Uterus (tissue), 2 donors: ENCODE measurements at regions not wholly inside any gene's neighbourhood (a gene's known extent, or its start where the extent isn't known, plus 50 kb on each side); places are given as distances from the start of the nearest gene placed in this dataset.

Source experiments
- POLR2A ChIP-seq, 2 donors: fragments of 450-650 bp; IDR thresholded peaks; one replicate each; pipeline ENCODE4 v1.6.1; 2016; ENCODE audit warnings: antibody characterized with exemption in 2 of 2, mild to moderate bottlenecking in 1 of 2, moderate library complexity in 1 of 2
- TF ChIP-seq, protein P1 (sequence below), 4 experiments: fragments of 200-600 bp in 2 of 4; fragments of 450-650 bp in 2 of 4; sonication (generic) in 2 of 4; IDR thresholded peaks; one replicate each; pipeline ENCODE4 v1.5.1; 2016 to 2019; ENCODE audit warnings: antibody characterized with exemption in 4 of 4, mild to moderate bottlenecking in 2 of 4, moderate library complexity in 1 of 4

DNA sequence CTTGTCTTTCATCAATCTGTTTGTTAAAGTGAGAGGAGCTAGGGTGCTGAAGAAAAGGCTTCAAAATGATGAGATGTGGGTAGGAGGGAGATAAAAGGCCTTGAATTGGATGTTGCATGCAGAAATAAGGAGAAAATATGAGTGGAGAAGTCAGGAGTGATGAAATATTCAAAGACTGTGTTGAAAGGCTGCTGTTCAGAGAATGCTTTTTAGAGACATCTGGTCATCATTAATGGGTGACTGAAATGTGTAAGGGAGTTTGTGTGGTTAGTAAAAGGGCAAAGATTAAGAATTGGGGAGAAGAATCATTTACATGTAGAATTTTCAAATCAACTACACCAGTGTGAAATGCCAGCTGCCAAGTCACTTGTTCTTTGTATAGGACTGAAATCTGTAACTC is 383.9 kb downstream of the MAT2B start:
- TF ChIP-seq, protein P1, sequence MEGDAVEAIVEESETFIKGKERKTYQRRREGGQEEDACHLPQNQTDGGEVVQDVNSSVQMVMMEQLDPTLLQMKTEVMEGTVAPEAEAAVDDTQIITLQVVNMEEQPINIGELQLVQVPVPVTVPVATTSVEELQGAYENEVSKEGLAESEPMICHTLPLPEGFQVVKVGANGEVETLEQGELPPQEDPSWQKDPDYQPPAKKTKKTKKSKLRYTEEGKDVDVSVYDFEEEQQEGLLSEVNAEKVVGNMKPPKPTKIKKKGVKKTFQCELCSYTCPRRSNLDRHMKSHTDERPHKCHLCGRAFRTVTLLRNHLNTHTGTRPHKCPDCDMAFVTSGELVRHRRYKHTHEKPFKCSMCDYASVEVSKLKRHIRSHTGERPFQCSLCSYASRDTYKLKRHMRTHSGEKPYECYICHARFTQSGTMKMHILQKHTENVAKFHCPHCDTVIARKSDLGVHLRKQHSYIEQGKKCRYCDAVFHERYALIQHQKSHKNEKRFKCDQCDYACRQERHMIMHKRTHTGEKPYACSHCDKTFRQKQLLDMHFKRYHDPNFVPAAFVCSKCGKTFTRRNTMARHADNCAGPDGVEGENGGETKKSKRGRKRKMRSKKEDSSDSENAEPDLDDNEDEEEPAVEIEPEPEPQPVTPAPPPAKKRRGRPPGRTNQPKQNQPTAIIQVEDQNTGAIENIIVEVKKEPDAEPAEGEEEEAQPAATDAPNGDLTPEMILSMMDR (IDR thresholded peaks at IDR 0.05), result no peak
- no peak for TF ChIP-seq POLR2A (IDR thresholded peaks at IDR 0.05)
